GM19035 (cell line): ENCODE measurements at regions not wholly inside any gene's neighbourhood (a gene's known extent, or its start where the extent isn't known, plus 50 kb on each side); places are given as distances from the start of the nearest gene placed in this dataset.

ENCODE experiments used
- ATAC-seq: cut with Tn5 transposase; IDR thresholded peaks from one replicate; pipeline ENCODE4 v1.9.1; 2021; ENCODE audit not compliant: unreplicated experiment

- no peak for ATAC-seq
Observed at GRCh38 chr1:185515696-185516095, 198.7 kb upstream of the IVNS1ABP start.

GRCh38 chr1:185514311-185514710, 197.3 kb upstream of the IVNS1ABP start:
- no peak for ATAC-seq

- no peak for ATAC-seq
Observed at GRCh38 chr1:185512442-185512841, 195.4 kb upstream of the IVNS1ABP start.

- no peak for ATAC-seq
Observed at GRCh38 chr1:185501099-185501498, 184.1 kb upstream of the IVNS1ABP start.

GRCh38 chr1:185500001-185500626, 183.1 kb upstream of the IVNS1ABP start:
- ATAC-seq = no peak

- no peak for ATAC-seq
Observed at GRCh38 chr1:185498207-185498606, 181.2 kb upstream of the IVNS1ABP start.

- no peak for ATAC-seq
Observed at GRCh38 chr1:185497177-185497576, 180.1 kb upstream of the IVNS1ABP start.

GRCh38 chr1:185495898-185496297, 178.9 kb upstream of the IVNS1ABP start:
- ATAC-seq = no peak

- no peak for ATAC-seq
Observed at GRCh38 chr1:185495007-185495406, 178.0 kb upstream of the IVNS1ABP start.

- no peak for ATAC-seq
Observed at GRCh38 chr1:185492089-185492825, 175.2 kb upstream of the IVNS1ABP start.

GRCh38 chr1:185491604-185492003, 174.6 kb upstream of the IVNS1ABP start:
- ATAC-seq = no peak

GRCh38 chr1:185490924-185491323, 173.9 kb upstream of the IVNS1ABP start:
- ATAC-seq = no peak

GRCh38 chr1:185489406-185489805, 172.4 kb upstream of the IVNS1ABP start:
- ATAC-seq = no peak

- ATAC-seq = no peak
Observed at GRCh38 chr1:185488808-185489207, 171.8 kb upstream of the IVNS1ABP start.

- no peak for ATAC-seq
Observed at GRCh38 chr1:185487936-185488335, 170.9 kb upstream of the IVNS1ABP start.

GRCh38 chr1:185487026-185487425, 170.0 kb upstream of the IVNS1ABP start:
- ATAC-seq = no peak

- no peak for ATAC-seq
Observed at GRCh38 chr1:185486346-185486745, 169.3 kb upstream of the IVNS1ABP start.

GRCh38 chr1:185483664-185484450, 166.8 kb upstream of the IVNS1ABP start:
- ATAC-seq = no peak

- no peak for ATAC-seq
Observed at GRCh38 chr1:185483217-185483616, 166.2 kb upstream of the IVNS1ABP start.

GRCh38 chr1:185480545-185480944, 163.5 kb upstream of the IVNS1ABP start:
- no peak for ATAC-seq

- ATAC-seq = no peak
Observed at GRCh38 chr1:185479796-185480195, 162.8 kb upstream of the IVNS1ABP start.

GRCh38 chr1:185478877-185479276, 161.8 kb upstream of the IVNS1ABP start:
- no peak for ATAC-seq
